ENCODE measurements at regions not wholly inside any gene's neighbourhood (a gene's known extent, or its start where the extent isn't known, plus 50 kb on each side); places are given as distances from the start of the nearest gene placed in this dataset.

DNA sequence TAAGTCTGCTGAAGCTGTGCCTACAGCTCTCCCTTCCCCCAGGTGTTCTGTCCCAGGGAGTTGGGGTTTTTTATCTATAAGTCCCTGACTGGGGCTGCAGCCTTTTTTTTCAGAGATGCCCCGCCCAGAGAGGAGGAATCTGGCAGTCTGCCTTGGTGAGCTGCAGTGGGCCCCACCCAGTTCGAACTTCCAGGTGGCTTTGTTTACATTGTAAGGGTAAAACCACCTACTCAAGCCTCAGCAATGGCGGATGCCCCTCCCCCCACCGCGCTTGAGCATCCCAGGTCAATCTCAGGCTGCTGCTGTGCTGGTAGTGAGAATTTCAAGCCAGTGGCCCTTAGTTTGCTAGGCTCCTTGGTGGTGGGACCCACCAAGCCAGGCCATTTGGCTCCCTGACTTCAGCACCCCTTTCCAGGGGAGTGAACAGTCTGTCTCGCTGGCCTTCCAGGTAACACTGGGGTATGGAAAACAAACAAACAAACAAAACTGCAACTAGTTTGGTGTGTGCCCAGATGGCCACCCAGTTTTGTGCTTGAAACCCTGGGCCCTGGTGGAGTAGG lies 189.4 kb downstream of the MFSD1 start:
- H3K4me3 ChIP-seq (ENCODE audit: low read length): no peak overlapping the region
- TF ChIP-seq, protein P1, sequence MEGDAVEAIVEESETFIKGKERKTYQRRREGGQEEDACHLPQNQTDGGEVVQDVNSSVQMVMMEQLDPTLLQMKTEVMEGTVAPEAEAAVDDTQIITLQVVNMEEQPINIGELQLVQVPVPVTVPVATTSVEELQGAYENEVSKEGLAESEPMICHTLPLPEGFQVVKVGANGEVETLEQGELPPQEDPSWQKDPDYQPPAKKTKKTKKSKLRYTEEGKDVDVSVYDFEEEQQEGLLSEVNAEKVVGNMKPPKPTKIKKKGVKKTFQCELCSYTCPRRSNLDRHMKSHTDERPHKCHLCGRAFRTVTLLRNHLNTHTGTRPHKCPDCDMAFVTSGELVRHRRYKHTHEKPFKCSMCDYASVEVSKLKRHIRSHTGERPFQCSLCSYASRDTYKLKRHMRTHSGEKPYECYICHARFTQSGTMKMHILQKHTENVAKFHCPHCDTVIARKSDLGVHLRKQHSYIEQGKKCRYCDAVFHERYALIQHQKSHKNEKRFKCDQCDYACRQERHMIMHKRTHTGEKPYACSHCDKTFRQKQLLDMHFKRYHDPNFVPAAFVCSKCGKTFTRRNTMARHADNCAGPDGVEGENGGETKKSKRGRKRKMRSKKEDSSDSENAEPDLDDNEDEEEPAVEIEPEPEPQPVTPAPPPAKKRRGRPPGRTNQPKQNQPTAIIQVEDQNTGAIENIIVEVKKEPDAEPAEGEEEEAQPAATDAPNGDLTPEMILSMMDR (IDR thresholded peaks at IDR 0.05; ENCODE audit: insufficient read depth, low read depth, low read length, missing control alignments): no peak
- peak; percentile 71 for DNase-seq (ENCODE audit: low read depth)

DNA sequence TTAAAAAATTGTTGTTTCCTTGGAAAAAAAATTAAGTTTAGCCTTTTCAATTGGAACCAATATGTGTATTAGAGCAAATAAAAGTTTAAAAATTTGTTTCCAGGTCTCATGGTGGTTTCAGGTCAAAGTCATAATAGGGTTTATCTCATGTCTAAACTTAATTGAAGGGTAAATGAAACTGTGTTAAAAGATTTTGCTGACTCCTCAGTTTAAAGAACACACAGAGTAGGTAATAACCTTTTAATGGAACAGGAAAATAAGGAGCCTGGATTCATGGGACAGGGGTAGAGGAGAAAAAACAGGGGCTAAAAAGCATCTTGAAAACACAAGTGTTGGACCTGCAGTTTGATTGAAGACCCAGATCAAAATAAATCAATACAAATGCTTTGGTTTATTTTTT lies 190.6 kb downstream of the MFSD1 start:
- no peak for DNase-seq (ENCODE audit: low read depth)
- TF ChIP-seq, protein P1 (IDR thresholded peaks at IDR 0.05; ENCODE audit: insufficient read depth, low read depth, low read length, missing control alignments): no peak
- H3K4me3 ChIP-seq (ENCODE audit: low read length): no peak overlapping the region

DNA sequence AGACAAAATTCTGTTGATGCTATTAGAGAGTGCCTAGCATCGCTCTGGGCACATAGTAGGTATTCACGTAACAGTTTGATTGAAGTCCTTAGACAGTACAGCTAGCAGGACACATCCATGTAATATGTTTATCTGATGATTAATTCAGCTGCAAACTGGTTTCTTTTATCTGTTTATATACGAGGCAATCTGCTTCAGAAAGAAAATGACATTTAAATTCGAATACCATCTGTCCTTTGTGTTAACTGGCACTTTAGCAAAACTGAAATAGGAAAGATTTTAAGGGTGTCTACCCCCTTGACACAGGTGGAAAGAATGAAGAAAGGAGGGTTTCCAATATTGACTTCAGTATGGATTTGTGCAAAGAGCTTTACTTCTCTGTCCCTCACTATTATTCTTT lies 192.5 kb downstream of the MFSD1 start:
- no peak overlapping the region for H3K4me3 ChIP-seq (ENCODE audit: low read length)
- TF ChIP-seq, protein P1 (IDR thresholded peaks at IDR 0.05; ENCODE audit: insufficient read depth, low read depth, low read length, missing control alignments): no peak
- DNase-seq (ENCODE audit: low read depth): no peak

DNA sequence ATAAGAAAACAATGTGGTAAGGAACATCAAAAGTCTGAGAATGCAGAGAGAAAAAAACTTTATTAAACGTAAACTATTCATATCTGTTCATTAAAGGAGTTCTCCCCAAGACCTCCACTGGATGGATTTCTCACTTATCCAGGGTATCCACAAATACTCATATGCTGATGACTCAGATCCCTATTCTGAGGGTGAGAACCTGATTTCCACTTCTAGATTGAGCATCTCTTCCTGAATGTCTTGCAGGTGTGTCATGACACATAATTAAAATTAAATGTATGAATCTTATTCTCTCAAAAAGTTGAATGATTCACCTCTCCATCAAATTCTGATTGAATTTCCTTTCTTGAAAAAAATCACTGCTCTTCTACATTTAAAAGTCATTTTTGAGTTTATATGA lies 199.9 kb downstream of the MFSD1 start:
- DNase-seq (ENCODE audit: low read depth): peak; percentile 26
- TF ChIP-seq, protein P1 (IDR thresholded peaks at IDR 0.05; ENCODE audit: insufficient read depth, low read depth, low read length, missing control alignments): no peak

DNA sequence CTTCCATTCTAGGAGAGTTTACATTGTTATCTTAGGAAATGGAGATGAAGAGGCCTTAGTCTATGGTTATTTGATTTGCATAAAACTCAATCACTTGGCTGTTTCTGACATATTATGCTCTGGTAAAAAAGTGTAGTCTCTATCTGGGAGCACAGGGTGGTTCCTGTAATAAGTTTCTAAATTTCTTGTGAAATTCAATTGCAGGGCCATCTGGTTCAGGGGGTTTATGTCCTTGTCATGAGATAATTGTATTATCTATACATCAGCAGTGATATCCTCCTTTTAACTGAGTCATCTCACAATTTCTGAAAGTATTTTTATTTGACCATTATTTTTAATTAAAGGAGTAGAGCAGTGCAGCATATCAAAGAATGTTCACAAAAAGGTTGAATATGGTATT lies 203.3 kb downstream of the MFSD1 start:
- no peak overlapping the region for H3K4me3 ChIP-seq (ENCODE audit: low read length)
- DNase-seq (ENCODE audit: low read depth): no peak
- TF ChIP-seq, protein P1 (IDR thresholded peaks at IDR 0.05; ENCODE audit: insufficient read depth, low read depth, low read length, missing control alignments): no peak

More for the DNA sequence above, 199.9 kb downstream of the MFSD1 start:
- H3K4me3 ChIP-seq (ENCODE audit: low read length): no peak overlapping the region

DNA sequence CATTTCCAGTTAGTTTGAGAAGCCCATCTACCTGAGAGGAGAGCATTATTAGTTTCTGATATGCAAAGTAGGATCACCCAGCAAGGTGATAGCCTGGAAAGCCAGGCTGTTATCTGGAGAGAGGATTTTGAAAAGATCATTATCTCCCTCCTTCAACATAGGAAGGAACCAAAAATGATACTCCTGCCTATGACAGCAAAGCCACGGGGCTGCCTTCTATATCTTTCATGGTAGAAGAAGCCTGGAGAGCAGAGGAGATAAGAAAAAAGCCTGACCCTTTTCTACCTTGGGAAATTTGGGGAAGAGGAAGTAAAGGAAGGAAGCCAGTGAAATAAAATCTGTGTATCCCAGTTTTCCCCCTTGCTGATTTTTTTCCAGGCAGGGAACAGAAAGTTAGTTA lies 205.5 kb downstream of the MFSD1 start:
- DNase-seq (ENCODE audit: low read depth): no peak
- H3K4me3 ChIP-seq (ENCODE audit: low read length): no peak overlapping the region
- TF ChIP-seq, protein P1 (IDR thresholded peaks at IDR 0.05; ENCODE audit: insufficient read depth, low read depth, low read length, missing control alignments): no peak

DNA sequence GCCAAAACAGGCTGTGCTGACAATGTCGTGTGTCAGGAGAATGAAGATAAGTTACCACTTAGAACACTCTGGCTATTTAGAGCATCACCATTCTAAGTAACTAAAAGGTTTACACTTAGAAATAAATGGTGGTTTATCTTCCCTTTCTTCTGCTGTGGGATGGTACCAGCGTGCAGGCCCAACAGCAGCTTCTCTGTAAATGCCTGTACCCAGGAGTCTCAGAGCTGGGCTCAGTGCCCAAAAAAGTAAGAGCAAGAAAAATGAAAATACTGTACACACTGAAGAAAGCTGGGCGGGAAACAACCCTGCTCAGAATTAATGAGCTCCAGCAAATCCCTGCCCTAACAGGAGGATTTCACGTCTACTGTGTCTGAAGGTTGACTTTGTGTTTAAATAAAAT lies 206.5 kb downstream of the MFSD1 start:
- no peak for DNase-seq (ENCODE audit: low read depth)
- TF ChIP-seq, protein P1 (IDR thresholded peaks at IDR 0.05; ENCODE audit: insufficient read depth, low read depth, low read length, missing control alignments): no peak
- no peak overlapping the region for H3K4me3 ChIP-seq (ENCODE audit: low read length)
